ENCODE measurements at regions not wholly inside any gene's neighbourhood (a gene's known extent, or its start where the extent isn't known, plus 50 kb on each side); places are given as distances from the start of the nearest gene placed in this dataset.

GRCh38 chr22:48979482-48979881, 848.2 kb downstream of the BRD1 start:
- 35 to 66% (median 53%) methylated on average over 3 to 4 of the region's 4 CpGs for WGBS, 4 donors
- intact Hi-C loops (cut with DNase I), result no loop called here
- Histone ChIP-seq H3K9me3 (replicated peaks in 1 of 3) (no peaks in the 10 kb centered on the region), H3K27ac (no peak overlapping the region), H3K4me1 (replicated peaks in 1 of 2) (no peaks in the 10 kb centered on the region), H3K27me3 (no peaks in the 10 kb centered on the region), H3K36me3 (replicated peaks in 1 of 2) (no peaks in the 10 kb centered on the region), H3K4me3 (no peak overlapping the region)
- peak in 1 of 7 donors; percentile 20 for DNase-seq
- no peak for TF ChIP-seq POLR2A (IDR thresholded peaks at IDR 0.05)
- TF ChIP-seq CTCF (IDR thresholded peaks at IDR 0.05), result no peak

DNA sequence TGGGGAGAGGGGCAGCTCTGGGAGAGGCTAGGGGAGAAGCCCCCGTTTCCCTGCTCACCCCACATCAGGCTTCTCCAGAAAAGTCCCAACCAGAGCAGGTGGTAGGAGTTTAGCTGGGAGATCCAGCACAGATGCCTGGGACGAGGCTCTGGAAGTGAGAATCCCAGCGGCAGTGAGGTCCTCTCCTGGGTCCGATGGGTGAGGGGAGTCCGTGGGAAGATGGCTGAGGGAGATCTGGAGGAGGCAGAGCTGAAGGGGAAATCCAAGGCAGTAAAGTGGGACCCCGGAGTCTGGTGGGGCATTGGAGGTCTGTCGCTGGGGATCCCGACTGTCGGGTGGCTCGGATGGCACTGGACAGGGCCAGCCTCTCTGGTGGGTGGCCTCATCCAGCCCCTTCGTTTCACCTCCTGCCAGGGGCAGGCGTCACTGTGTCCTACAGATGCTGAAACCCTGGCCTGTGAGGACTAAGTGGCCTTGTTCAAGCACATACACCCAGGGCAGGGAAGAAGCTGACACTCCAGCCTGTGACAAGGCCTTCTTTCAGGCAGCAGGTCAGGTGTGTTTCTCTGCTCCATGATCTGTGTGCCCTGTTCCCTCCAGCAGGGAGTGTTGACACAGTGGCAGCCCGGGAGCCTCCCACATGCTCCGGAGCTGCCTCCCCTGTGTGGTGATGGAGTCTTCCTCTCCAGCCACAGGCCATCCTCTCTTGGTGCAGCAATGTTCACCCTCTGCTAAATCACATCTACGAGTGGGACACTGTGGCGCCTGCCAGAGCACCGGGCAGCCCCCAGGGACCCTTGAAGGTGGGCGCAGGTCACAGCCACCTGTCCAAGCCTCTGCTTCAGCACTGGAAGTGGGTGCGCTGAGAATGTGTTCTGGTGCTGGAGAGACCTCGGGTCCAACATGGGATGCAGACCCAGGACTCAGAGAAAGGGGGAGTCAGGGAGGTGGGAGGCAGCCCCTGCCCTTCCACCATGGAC, 850.8 kb downstream of the BRD1 start:
- H3K27ac ChIP-seq, result no peak overlapping the region
- H3K27me3 ChIP-seq, result no peaks in the 10 kb centered on the region
- no peaks in the 10 kb centered on the region for H3K9me3 ChIP-seq (replicated peaks in 1 of 3)
- no peaks in the 10 kb centered on the region for H3K4me1 ChIP-seq (replicated peaks in 1 of 2)
- peak in 1 of 7 donors; percentile 31 for DNase-seq
- WGBS, 4 donors, result 73 to 81% (median 76%) methylated on average over 13 to 20 of the region's 20 CpGs
- no peak overlapping the region for H3K4me3 ChIP-seq
- intact Hi-C loops (cut with DNase I), result no loop called here
- H3K36me3 ChIP-seq (replicated peaks in 1 of 2), result no peaks in the 10 kb centered on the region
- TF ChIP-seq POLR2A (IDR thresholded peaks at IDR 0.05), result no peak
- TF ChIP-seq CTCF (IDR thresholded peaks at IDR 0.05), result no peak

DNA sequence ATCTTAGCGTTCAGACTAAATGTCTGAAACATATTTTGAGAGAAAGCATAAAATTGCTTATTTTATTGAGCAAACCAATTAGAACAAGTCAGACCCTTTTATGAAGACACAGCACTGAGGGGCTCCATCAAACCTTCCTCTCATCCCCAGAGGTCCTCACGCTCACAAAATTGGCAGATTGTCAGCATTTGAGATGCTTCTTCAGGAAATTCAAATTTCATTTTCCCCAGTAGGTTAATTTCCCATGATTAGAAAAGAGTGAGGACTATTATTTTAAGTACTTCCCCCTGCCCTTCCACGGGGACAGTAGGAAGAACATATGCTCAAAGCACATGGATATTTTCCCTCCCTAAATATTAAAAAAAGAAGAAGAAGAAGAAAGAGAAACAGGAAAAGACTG, 851.8 kb downstream of the BRD1 start:
- Histone ChIP-seq H3K4me1 (replicated peaks in 1 of 2) (no peaks in the 10 kb centered on the region), H3K27ac (no peak overlapping the region), H3K4me3 (no peak overlapping the region), H3K27me3 (no peaks in the 10 kb centered on the region), H3K9me3 (replicated peaks in 1 of 3) (no peaks in the 10 kb centered on the region), H3K36me3 (replicated peaks in 1 of 2) (no peaks in the 10 kb centered on the region)
- DNase-seq, result no peak
- intact Hi-C loops (cut with DNase I), result no loop called here
- 56 to 74% (median 60%) methylated on average over 3 of the region's 3 CpGs for WGBS, 4 donors
- TF ChIP-seq CTCF (IDR thresholded peaks at IDR 0.05) (no peak), POLR2A (IDR thresholded peaks at IDR 0.05) (no peak)

- no peak for TF ChIP-seq POLR2A (IDR thresholded peaks at IDR 0.05)
- TF ChIP-seq CTCF (IDR thresholded peaks at IDR 0.05), result no peak
- no peak overlapping the region for H3K4me3 ChIP-seq
- no peaks in the 10 kb centered on the region for H3K4me1 ChIP-seq (replicated peaks in 1 of 2)
- intact Hi-C loops (cut with DNase I), result no loop called here
- WGBS, 4 donors, result 64 to 80% (median 73%) methylated on average over 8 to 13 of the region's 13 CpGs
- no peaks in the 10 kb centered on the region for H3K9me3 ChIP-seq (replicated peaks in 1 of 3)
- H3K27ac ChIP-seq, result no peak overlapping the region
- H3K27me3 ChIP-seq, result no peaks in the 10 kb centered on the region
- DNase-seq, result no peak
- no peaks in the 10 kb centered on the region for H3K36me3 ChIP-seq (replicated peaks in 1 of 2)
Measured at GRCh38 chr22:48975316-48975741, 852.3 kb downstream of the BRD1 start.

All from adrenal gland (tissue), 9 donors.